ENCODE measurements at regions not wholly inside any gene's neighbourhood (a gene's known extent, or its start where the extent isn't known, plus 50 kb on each side); places are given as distances from the start of the nearest gene placed in this dataset.

DNA sequence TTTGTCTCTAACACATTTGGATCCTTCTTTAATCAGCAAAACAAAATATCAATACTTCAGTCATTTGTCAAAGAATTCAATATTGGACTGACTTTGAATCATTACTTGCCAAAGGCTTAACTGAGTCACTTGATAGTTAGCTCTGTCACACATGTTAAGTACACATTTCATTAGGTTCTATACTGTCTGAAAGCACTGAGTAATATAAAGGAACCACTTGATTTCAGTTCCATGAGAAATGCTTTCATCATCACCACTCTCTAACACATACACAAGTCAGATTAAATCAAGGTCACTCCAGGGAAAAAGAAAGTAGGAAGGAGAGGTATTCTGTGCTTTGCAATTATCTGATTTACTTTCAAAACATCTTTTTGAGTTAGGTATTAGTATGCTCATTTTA is 1233.1 kb downstream of the C4orf33 start:
- DNase-seq (ENCODE audit: low read depth in 2 of 2): no peak

DNA sequence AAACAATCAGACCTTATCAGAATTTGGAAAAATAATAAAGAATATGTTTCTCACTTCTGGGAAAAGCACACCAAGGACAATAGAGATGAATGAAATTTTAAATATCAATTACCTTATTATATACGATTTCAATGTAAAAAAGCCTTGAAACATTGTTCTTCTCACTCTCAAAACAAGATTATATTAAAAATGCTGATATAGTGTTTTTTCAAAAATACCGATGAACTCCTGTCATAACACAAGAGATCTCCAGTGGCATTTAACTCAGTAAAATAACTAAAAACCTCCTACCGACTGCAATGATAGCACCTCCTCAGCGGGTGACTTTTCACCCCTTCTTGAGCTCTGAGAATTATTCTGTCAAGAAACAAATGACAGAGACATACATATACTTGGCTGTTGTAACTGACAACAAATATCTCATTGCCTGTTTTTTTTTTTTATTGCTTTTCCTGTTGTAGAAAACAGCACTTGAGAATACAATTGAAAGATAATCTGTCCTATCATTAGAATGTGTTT is 1237.3 kb downstream of the C4orf33 start:
- DNase-seq (ENCODE audit: low read depth in 2 of 2): no peak

DNA sequence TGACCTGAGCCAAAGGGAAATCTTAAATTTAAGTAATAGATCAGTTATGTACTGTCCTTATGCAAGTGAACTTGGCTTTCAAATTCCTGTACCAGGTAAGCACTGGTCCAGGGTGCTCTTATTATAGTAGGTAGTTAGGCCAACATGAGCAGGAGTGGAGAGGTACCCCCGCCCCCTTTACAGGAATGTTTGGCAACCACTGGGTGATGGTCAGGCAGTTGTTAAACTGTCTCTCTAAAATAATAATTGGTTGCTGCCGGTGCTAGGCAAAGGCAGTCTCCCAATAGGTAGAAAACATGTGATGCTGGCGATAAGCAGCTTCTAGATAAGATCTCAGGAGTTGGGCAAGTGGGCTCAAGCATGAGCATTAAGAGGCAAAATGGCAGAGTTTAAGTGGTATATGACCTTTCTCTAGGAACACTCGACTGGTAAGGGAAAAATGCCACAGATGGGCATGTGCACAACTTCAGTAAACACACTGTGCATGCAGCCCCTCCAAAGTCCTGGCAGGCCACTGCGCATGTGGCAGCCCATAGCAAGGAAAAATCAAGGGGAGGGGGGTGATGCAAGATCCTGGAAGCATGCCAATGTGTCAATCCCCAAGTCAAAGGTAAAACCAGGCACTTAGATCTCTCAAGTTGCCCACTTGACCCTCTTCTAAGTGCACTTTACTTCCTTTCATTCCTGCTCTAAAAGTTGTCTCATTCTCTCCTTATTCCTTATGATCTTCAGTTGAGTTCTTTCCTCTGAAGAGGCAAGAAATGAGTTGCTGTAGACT is 1239.7 kb downstream of the C4orf33 start:
- DNase-seq (ENCODE audit: low read depth in 2 of 2): no peak

DNA sequence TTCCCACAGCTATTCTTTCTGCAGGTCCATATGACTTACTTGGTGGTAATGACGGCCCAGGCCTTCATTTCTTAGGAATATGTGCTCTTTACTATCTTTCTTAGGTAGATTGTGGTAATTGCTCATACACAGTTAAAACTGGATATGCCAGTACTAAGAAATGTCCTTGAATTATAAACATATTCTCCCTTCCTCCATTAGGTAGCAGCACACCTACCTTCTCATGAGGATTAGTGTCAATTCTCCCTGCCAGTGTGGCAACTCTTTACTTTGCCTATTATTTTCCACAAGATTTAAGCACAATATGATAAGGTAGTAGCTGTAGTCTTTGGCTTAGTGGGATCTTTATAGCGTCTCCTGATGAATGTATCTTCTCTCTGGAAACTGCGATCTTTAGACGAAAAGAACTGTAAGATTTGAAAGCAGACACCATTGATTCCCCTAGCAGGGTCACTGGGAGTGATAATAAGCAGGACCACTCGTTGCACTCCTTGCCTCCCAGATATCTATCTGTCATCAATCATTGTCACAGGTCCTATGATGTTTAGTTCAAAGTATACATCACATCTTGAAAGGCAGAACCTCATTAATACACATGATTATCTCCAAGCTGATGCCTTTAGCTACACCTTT is 1240.7 kb downstream of the C4orf33 start:
- no peak for DNase-seq (ENCODE audit: low read depth in 2 of 2)

DNA sequence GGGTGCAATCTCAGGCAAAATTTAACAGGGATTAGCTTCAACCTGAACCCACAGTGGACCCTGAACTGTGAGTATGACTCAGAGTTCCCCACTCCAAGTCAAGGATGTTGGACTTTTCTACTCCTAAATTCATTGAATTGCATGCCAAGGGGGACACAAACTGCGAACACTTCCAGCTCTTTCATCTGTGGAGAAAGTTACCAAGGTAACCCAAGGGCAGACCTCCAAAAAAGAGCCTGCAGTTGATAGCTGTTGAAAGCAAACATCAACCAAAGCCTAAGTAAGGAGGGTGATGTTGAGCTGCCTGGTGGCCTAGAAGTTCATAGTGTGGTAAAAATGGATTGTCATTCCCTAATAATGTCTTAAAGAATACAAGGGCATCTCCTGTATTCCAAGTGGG is 1242.9 kb downstream of the C4orf33 start:
- no peak for DNase-seq (ENCODE audit: low read depth in 2 of 2)

DNA sequence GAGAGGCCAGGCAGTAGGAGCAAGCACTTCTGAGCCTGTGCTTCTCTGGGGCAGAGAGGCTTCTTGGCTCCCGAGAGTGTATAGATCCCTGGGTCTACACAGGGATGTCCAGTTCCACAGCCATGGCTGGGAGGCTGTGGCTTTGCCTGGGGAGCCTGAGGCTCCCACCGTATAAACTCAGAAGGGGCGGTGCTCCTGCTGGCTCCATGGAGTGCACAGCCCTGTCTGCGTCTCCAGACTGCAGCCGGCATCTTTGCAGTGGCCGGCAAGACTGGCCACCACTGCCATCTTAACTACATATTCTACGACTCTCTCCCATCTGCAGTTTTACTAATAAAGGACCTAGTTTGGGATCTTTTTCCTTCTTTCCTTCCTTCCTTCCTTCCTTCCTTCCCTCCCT is 1253.8 kb downstream of the C4orf33 start:
- no peak for DNase-seq (ENCODE audit: low read depth in 2 of 2)

DNA sequence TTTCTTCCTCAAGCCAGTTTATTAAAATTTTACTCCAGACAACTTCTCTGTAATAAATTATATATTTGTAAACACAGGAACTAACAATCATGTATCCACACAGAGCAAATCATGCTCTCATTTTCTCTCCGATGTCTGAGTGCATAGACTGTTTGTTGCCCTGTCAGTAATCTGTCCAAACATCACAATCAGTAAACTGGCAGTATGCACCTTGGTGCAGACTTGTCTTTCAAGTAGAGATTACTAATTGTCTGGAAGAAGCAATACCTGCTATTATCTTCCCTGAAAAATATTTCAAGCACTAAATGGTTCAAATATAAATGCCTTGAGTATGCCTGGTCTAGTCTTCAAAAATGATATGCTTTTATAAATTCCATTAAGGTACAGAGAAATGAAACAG is 1260.9 kb downstream of the C4orf33 start:
- DNase-seq (ENCODE audit: low read depth in 2 of 2): no peak

DNA sequence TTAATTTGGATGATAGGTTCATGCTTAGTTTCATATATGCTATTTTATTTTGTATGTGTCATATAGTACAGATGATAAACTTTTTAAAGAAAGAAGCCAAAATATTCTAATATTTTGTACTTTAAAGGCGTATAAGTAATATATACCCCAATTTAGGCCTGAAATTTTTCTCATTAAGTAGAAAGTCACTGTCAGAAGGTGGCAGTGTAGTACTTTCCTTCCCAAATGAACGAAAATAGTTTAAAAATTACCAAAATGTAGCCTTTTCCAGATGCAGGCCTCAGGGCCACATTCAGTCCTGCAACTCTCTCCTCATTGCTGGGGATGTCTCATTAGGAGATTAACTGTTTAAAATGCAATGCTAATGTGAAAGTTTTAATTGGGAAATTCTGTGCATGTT is 1263.6 kb downstream of the C4orf33 start:
- DNase-seq (ENCODE audit: low read depth in 2 of 2): no peak

DNA sequence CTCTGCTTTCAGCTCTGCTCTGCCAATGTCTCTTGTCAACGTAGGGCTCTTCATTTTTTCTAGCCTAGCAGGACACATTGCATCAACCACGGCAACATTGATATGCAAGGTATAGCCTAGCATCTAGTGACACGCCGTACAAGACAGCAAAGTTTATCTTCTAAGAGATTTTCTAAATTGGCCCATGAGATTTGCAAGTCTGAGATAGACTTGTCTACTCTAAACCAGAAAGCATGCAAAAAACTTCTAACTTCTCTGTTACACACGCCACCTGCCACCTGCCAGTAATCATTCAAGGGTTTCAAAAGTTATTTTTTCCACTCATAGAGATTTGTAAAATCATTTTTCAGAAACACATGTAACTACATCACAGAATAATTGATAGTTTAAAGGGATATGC is 1265.7 kb downstream of the C4orf33 start:
- DNase-seq (ENCODE audit: low read depth in 2 of 2): no peak

DNA sequence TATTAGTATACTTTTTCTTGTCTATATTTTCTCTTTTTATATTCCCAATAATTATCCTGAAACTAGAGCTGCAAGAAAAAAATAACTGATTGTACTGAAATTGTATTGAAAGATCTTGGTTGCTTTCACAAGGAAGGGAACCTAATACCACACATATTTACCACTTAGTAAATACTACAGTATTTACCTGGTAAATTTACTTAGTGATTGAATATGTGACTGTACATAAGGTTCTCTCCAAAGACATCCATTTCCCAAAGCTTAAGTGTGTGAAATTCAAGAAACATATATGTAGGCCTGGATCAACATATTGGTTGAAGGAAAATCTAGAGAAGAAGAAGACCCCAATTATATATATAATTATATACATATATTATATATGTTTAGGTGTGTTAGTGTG is 1272.7 kb downstream of the C4orf33 start:
- DNase-seq (ENCODE audit: low read depth in 2 of 2): no peak

DNA sequence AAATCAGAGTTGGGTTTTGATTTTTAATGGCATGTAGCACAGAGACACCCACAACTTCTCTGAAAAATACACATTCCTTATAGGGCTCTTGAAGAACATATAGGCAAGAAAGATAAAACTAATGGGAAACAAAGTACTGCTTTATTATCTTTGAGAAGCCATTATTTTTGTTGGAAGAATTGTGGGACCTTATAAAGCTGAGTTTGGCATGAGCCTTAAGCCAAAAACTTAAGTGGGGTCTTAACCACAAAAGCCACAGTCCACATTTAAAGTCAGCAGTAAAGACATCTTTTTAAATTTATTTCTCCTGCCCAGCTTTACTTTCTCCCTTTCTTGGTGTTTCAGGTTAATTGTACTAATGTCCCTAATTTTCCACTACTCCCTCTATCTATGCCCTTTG is 1297.3 kb downstream of the C4orf33 start:
- no peak for DNase-seq (ENCODE audit: low read depth in 2 of 2)

DNA sequence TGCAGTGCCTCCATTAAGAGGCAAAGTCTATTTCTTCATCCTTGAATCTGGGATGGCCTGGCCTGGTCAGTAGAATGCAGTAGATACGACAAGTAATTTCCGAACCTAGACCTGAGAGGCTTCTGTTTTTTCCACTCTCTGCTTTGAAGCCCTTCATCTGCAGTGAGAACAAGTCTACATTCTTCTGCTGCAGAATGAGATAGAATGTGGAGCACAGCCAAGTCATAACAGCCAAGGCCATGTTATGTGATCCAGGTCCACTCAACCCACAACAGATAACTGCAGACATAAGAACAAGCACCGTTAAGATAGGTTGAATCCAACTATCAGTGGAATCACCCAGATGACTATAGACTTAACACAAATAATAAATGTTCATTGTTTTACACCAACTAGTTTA is 1297.7 kb downstream of the C4orf33 start:
- no peak for DNase-seq (ENCODE audit: low read depth in 2 of 2)

DNA sequence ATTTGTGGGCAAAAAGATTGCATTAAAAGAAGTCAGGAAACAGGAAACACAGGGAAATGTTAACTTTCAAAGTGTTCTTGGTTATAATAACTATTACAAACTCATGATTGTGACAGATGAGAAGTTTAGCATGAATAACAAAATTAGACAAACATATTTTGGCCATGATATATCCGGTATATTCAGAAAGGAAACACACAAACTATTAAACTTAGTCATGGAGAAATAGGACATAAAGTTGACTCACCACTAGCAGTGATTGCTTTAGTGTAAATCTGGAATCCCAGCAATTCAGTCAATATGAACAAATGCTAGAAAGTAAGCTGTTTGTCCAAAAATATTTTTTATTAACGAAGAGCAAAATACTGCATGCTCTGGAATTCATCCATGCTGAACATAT is 1299.9 kb downstream of the C4orf33 start:
- no peak for DNase-seq (ENCODE audit: low read depth in 2 of 2)

DNA sequence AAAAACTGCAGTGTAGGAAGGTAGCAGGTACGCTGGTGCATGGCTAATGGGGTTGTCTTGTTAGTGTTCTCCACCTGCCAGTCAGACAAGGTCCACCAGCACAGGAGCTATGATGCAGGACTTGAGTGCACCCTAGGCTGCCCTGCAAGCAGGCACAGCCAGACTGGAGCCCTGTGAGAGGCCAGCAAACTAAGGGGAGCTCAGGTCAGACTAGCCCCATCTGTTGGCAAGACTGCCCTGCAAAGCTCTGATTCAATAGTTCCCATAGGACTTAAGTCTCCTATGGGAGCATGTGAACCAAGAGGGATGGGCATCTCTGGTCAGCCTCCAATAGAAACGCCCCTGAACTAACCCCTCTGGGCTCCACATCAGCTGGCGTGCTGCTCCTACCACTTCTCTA is 1307.3 kb downstream of the C4orf33 start:
- DNase-seq (ENCODE audit: low read depth in 2 of 2): no peak

DNA sequence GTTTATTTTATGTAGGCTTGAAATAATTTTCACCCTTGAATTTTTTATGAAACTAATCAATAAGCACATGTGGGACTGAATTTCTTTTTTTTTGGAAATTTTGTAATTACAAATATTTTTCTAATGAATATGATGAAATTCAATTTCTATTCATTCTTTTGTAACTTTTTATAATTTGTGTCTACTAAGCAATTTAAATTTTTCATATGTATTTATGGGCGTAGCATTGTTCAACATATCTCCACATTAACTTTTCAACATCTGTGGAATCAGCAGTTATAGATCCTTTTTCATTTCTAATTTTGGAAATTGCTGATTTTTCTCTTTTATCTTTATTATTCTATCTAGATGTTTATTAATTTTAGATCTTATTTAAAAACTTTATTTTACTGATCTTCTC is 1320.3 kb downstream of the C4orf33 start:
- DNase-seq (ENCODE audit: low read depth in 2 of 2): no peak

DNA sequence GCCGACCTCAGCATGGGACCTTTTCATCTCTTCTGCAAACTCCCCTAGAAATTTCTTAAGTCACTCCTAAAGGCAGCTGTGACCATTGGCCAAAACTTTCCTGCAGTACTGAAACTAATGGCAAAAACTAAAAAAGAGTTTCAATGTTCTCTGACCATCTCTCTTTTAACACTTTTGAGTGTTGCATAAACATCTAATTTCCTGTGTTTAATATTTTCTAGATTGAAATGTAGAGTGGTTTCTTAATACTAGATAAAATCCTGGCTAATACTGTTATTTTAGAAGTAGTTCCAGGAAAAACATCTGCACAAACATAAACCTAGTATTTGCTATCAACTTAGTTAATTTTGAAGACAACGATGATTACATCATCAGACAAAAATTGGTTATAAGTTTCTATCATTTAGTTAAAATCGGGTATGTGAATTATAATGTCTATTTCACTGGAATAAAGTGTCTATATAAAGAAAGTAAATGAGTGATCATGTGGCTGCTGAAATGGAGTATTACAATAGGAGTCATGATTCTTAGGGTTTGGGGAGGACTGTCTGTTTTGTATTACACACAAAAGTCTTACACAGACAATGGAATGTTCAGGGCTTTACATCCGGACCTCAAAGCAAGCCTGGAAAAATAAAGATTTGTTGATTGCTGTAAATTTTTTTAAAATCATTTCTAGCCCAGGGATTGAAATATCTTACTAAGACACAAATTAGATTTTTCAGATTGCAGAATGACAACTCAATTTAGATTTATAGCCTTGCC is 1323.4 kb downstream of the C4orf33 start:
- DNase-seq (ENCODE audit: low read depth in 2 of 2): no peak

DNA sequence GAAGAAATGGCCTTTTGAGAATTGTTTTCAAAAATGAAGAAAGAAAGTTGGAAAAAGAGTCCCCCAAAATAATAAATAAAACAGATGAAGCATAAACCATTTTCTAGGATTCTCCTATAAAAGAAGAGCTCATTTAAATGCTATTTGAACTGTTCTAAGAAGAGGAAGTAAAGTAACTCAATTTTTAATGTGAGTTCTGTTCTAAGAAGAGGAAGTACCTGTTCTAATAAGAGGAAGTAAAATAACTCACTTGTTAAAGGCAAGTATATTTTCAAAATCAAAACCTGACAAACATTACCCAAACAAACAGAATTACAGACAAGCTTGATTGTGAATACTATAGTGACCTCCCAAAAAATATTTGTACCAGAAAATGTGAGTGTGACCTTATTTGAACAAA is 1326.3 kb downstream of the C4orf33 start:
- no peak for DNase-seq (ENCODE audit: low read depth in 2 of 2)

DNA sequence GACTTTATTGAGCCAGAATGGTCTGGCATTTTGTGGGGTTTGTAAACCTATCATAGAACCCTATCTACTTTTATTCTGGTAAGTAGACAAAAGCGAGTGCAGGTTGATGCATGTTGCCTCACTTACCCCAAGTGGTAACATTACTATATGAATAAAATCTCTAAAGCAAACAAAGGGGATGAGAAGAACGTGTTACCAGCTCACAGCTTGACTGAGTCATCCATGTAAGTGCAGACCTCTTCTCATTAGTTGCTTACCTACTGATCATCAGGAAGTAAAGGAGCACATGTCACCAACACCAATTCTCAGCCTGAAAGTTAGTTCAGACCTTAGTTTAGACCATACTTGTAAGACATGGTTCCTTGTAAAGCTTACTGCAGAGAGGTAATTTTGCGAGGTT is 1328.3 kb downstream of the C4orf33 start:
- DNase-seq (ENCODE audit: low read depth in 2 of 2): no peak

DNA sequence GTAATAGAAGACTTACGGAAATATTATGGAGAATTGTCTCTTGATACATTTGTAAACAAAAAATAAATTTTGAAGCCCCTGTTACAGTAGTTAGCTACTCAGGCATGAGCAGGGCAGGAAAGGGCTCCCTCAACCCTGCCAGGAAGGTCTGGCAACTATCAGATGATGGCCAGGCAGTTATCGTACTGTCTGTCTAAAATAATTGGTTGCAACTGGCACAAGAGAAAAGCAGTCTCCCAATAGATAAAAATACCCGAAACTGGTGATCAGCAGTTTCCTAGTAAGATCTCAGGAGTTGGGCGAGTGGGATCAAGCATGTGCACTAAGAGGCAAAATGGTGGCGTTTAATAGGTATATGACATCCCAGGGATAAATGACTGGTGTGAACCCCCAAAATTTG is 1336.3 kb downstream of the C4orf33 start:
- no peak for DNase-seq (ENCODE audit: low read depth in 2 of 2)

DNA sequence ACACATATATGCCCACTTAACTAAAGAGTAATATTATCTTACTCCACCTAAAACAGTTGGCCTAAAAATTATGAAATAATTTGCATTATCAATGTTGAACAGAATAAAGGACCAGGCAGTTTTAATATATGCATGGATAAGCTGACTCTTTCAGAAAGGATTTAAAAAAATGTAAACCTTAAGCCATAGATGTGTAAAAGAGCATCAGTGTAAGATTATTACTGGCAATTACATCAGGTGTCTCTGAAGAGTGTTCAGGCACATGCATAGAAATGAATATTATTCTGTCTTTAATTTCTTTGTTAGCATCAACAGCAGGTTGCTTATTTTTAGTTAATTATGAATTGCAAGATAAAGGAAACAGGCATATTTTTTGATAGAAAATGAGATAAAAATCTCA is 1353.8 kb downstream of the C4orf33 start:
- DNase-seq (ENCODE audit: low read depth in 2 of 2): no peak

DNA sequence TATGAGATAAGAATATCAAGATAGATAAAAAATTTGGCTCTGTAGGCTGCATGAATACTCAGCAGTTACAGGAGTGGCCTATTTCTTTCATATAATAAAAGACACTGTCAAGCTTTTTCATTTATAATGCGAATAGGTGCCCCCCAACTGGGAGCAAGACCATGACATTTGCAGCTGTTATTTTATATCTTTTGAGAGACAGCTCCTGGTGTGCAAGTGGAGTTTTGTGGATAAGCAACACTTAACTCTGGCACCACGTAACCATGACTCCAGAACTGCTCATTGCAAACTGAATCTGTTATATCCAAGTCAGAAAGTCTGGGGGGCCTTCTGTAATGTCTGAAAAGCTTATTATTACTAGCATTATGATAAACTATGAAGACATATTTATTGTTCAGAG is 1372.4 kb downstream of the C4orf33 start:
- DNase-seq (ENCODE audit: low read depth in 2 of 2): no peak

DNA sequence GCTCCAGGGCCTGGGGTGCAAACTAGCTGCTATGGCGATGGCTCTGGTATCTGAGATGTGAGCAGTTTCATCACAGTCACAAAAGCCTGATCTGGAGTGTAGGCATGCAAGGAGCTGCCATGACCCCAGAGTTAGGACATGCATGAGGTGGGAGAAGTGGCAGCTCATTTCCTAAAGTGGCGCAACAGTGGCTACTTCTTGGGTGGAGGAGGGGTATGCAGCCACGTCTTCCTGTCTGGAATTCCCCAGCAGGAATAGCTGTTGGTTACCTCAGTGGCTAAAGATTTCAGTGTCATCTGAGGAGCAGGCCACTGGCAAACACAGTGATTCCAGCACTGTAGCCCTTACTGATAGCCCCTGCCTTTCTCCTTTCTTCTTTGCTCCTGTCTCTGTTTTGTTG is 1382.5 kb downstream of the C4orf33 start:
- no peak for DNase-seq (ENCODE audit: low read depth in 2 of 2)

DNA sequence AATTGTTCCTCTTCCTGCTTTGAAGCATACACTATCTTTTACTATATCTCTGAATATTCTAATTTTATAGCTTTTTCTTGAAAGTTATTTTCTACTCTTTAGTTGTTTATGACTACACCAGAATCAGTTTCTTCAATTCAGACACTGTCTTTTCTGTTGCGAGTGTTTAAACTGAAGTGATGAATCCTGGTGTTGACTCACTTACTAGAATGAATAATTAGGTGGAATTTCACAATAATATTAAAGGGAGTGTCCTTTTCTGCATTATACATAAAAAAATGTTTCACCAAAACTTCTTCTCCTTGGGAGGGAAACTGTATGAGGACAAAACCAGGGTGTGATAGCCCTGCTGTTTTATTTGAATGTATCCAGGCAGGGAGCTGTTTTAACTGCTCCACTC is 1383.1 kb downstream of the C4orf33 start:
- no peak for DNase-seq (ENCODE audit: low read depth in 2 of 2)

All from activated CD8-positive, alpha-beta memory T cell treated with anti-CD3 and anti-CD28 coated beads for 4 hours (primary cell).